Spinal cord (tissue), 9 donors: ENCODE measurements at regions not wholly inside any gene's neighbourhood (a gene's known extent, or its start where the extent isn't known, plus 50 kb on each side); places are given as distances from the start of the nearest gene placed in this dataset.

Source experiments
- DNase-seq, 6 donors: peaks; one replicate each; pipeline versions ENCODE4 v3.0.0 to v3.0.0-alpha.2; 2013 to 2015; ENCODE audit warnings: low spot score in 6 of 6, low read depth in 4 of 6
- H3K27ac ChIP-seq: one replicate; pipeline ENCODE4 v1.5.1; 2013; ENCODE audit warnings: low read depth, low read length, control low read depth
- H3K27me3 ChIP-seq: one replicate; pipeline ENCODE4 v1.6.1; 2013; ENCODE audit warnings: low read length; ENCODE audit not compliant: control insufficient read depth, insufficient read depth
- H3K36me3 ChIP-seq: one replicate; pipeline ENCODE4 v1.6.1; 2013; ENCODE audit warnings: low read length; ENCODE audit not compliant: control insufficient read depth, insufficient read depth
- H3K4me1 ChIP-seq: one replicate; pipeline ENCODE4 v1.6.1; 2013; ENCODE audit warnings: low read length; ENCODE audit not compliant: control insufficient read depth, insufficient read depth
- H3K4me3 ChIP-seq: one replicate; pipeline ENCODE4 v1.5.1; 2013; ENCODE audit warnings: low read depth, low read length, control low read depth
- H3K9me3 ChIP-seq: one replicate; pipeline ENCODE4 v1.6.1; 2013; ENCODE audit warnings: low read length; ENCODE audit not compliant: control insufficient read depth, insufficient read depth
- WGBS: methylation state at CpG from one replicate; pipeline ENCODE4 v1.1.5; 2013; ENCODE audit warnings: missing lambda C conversion rate; ENCODE audit not compliant: insufficient coverage; 5-methylcytosine and 5-hydroxymethylcytosine counted together
- donor health status: healthy.

- Histone ChIP-seq H3K4me1 (no peaks in the 10 kb centered on the region), H3K9me3 (no peaks in the 10 kb centered on the region), H3K36me3 (peaks cover 2% of the 10 kb centered on the region), H3K27me3 (no peaks in the 10 kb centered on the region), H3K27ac (no peak overlapping the region), H3K4me3 (no peak overlapping the region)
- DNase-seq: peak in 1 of 6 donors; percentile 28
- WGBS: 75% methylated on average over 2 of the region's 4 CpGs
Measured at GRCh38 chr6:168865522-168865921, 388.1 kb downstream of the THBS2 start.

GRCh38 chr6:168864541-168865460, 388.8 kb downstream of the THBS2 start:
- WGBS: 77% methylated on average over 5 of the region's 7 CpGs
- H3K27ac ChIP-seq: no peak overlapping the region
- no peaks in the 10 kb centered on the region for H3K9me3 ChIP-seq
- H3K4me1 ChIP-seq: no peaks in the 10 kb centered on the region
- peaks cover 2% of the 10 kb centered on the region for H3K36me3 ChIP-seq
- H3K4me3 ChIP-seq: no peak overlapping the region
- no peak for DNase-seq
- H3K27me3 ChIP-seq: no peaks in the 10 kb centered on the region

- Histone ChIP-seq H3K4me1 (no peaks in the 10 kb centered on the region), H3K9me3 (no peaks in the 10 kb centered on the region), H3K27ac (no peak overlapping the region), H3K4me3 (no peak overlapping the region), H3K27me3 (no peaks in the 10 kb centered on the region), H3K36me3 (peaks cover 2% of the 10 kb centered on the region)
- WGBS: no CpG with 5 or more reads among the region's 4 CpGs
- DNase-seq: no peak
Measured at GRCh38 chr6:168863467-168863866, 390.2 kb downstream of the THBS2 start.

- Histone ChIP-seq H3K4me1 (no peaks in the 10 kb centered on the region), H3K36me3 (peaks cover 2% of the 10 kb centered on the region), H3K27ac (no peak overlapping the region), H3K9me3 (no peaks in the 10 kb centered on the region), H3K4me3 (no peak overlapping the region), H3K27me3 (no peaks in the 10 kb centered on the region)
- WGBS: 93% methylated on average over 6 of the region's 10 CpGs
- no peak for DNase-seq
Measured at GRCh38 chr6:168862346-168862980, 391.2 kb downstream of the THBS2 start.

GRCh38 chr6:168860987-168861386, 392.7 kb downstream of the THBS2 start:
- Histone ChIP-seq H3K36me3 (peaks cover 2% of the 10 kb centered on the region), H3K9me3 (no peaks in the 10 kb centered on the region)
- 89% methylated on average over 20 of the region's 26 CpGs for WGBS

DNA sequence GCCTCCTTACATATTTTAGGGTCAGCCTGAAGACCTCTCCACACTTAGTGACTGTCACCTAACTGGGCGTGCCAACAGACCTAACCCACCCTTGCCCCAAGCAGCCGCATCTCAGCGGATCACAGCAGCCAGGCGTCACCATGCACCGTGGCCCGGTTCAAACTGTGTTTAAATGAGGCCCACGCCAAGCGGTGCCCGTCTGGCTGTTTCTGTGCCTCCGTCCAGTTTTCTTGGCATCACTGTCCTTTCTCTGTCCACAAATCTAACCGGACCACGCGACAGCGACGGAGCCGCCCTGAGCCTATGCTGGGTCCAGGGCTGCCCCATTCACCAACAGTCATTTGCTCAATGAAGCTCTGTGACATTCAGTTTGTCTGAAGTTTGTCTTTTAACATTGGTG, 393.3 kb downstream of the THBS2 start:
- no peaks in the 10 kb centered on the region for H3K9me3 ChIP-seq
- H3K36me3 ChIP-seq: peaks cover 2% of the 10 kb centered on the region
- no peaks in the 10 kb centered on the region for H3K27me3 ChIP-seq
- no peak for DNase-seq
- H3K27ac ChIP-seq: no peak overlapping the region
- no peak overlapping the region for H3K4me3 ChIP-seq
- H3K4me1 ChIP-seq: no peaks in the 10 kb centered on the region
- 98% methylated on average over 13 of the region's 16 CpGs for WGBS

More at GRCh38 chr6:168860987-168861386, 392.7 kb downstream of the THBS2 start:
- H3K4me1 ChIP-seq: no peaks in the 10 kb centered on the region
- H3K4me3 ChIP-seq: no peak overlapping the region
- no peak for DNase-seq
- no peaks in the 10 kb centered on the region for H3K27me3 ChIP-seq
- no peak overlapping the region for H3K27ac ChIP-seq

DNA sequence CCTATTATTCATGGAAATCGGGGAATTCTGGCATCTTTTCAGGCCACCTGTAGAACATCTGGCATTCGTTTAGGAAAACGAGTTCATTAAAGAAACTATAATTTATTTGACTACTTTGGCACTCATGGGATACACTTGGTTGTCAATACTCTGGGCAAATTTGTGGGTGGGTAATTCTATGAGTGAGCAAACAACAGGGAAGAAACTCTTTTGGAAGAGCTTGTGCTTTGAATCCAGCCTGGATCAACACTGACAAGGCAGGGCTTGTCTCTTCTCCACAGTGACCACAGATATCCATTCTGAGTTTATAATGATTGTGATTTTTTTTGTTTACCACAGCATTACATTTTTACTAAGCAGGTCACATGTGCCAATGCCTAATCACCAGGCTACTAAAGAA, 394.7 kb downstream of the THBS2 start:
- no peaks in the 10 kb centered on the region for H3K9me3 ChIP-seq
- no CpG with 5 or more reads among the region's 3 CpGs for WGBS
- no peak overlapping the region for H3K4me3 ChIP-seq
- H3K4me1 ChIP-seq: no peaks in the 10 kb centered on the region
- no peak for DNase-seq
- H3K36me3 ChIP-seq: peaks cover 2% of the 10 kb centered on the region
- H3K27me3 ChIP-seq: no peaks in the 10 kb centered on the region
- no peak overlapping the region for H3K27ac ChIP-seq

GRCh38 chr6:168856914-168857313, 396.7 kb downstream of the THBS2 start:
- Histone ChIP-seq H3K9me3 (no peaks in the 10 kb centered on the region), H3K36me3 (peaks cover 2% of the 10 kb centered on the region), H3K4me3 (no peak overlapping the region), H3K27me3 (no peaks in the 10 kb centered on the region), H3K27ac (no peak overlapping the region), H3K4me1 (no peaks in the 10 kb centered on the region)
- no peak for DNase-seq
- WGBS: 80% methylated on average over 2 of the region's 7 CpGs

DNA sequence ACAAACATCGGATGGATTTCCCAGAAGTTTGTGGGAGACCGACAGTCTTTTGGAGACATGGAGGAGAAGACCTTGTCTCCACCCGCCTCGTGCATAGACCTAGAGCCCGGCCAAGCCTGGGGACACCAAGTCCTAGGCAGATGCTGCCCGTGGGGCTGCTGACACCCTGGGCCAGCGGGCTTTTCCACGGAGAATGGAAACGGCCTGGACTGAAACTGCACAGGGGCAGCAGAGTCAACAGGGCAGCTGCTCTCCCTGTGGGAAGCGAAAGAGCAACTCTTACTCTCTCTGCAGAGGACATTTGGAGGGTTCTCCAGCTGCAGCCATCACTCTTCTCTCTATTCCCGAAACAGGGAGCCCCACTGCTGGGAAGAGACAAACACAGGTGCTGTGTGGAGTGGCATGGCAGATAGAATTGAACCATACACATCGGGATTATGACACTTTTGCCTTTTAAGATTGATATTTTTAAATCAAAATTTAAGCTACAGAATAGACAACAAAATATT, 401.2 kb downstream of the THBS2 start:
- no peak for DNase-seq
- no peaks in the 10 kb centered on the region for H3K9me3 ChIP-seq
- H3K36me3 ChIP-seq: no peaks in the 10 kb centered on the region
- no peaks in the 10 kb centered on the region for H3K27me3 ChIP-seq
- H3K4me3 ChIP-seq: no peak overlapping the region
- WGBS: 84% methylated on average over 10 of the region's 12 CpGs
- no peak overlapping the region for H3K27ac ChIP-seq
- no peaks in the 10 kb centered on the region for H3K4me1 ChIP-seq
